IPS-18a (cell line): ENCODE measurements at regions not wholly inside any gene's neighbourhood (a gene's known extent, or its start where the extent isn't known, plus 50 kb on each side); places are given as distances from the start of the nearest gene placed in this dataset.

Experiments
- H3K27ac ChIP-seq: one replicate; pipeline ENCODE4 v1.5.1; 2013; ENCODE audit warnings: low read length
- H3K27me3 ChIP-seq: one replicate; pipeline ENCODE4 v1.6.1; 2013; ENCODE audit warnings: mild to moderate bottlenecking, low read length; ENCODE audit not compliant: control insufficient read depth, insufficient read depth
- H3K36me3 ChIP-seq: one replicate; pipeline ENCODE4 v1.6.1; 2013; ENCODE audit warnings: low read depth, low read length; ENCODE audit not compliant: control insufficient read depth
- H3K4me1 ChIP-seq: one replicate; pipeline ENCODE4 v1.6.1; 2013; ENCODE audit warnings: low read depth, low read length; ENCODE audit not compliant: control insufficient read depth
- H3K4me3 ChIP-seq: one replicate; pipeline ENCODE4 v1.5.1; 2013; ENCODE audit warnings: low read length
- H3K9ac ChIP-seq: one replicate; pipeline ENCODE4 v1.6.1; 2013; ENCODE audit warnings: mild to moderate bottlenecking, low read length, moderate library complexity
- H3K9me3 ChIP-seq: one replicate; pipeline ENCODE4 v1.6.1; 2013; ENCODE audit warnings: low read depth, low read length; ENCODE audit not compliant: control insufficient read depth

- no peak overlapping the region for H3K9ac ChIP-seq
- no peak overlapping the region for H3K27ac ChIP-seq
- no peaks in the 10 kb centered on the region for H3K36me3 ChIP-seq
- H3K27me3 ChIP-seq, result no peaks in the 10 kb centered on the region
- no peaks in the 10 kb centered on the region for H3K9me3 ChIP-seq
- H3K4me1 ChIP-seq, result peaks cover 11% of the 10 kb centered on the region
- no peak overlapping the region for H3K4me3 ChIP-seq
These were observed 62.7 kb upstream of the GSE1 start for GRCh38 chr16:85550422-85550864.

GRCh38 chr16:85550953-85551924 is 61.9 kb upstream of the GSE1 start:
- Histone ChIP-seq H3K9me3 (no peaks in the 10 kb centered on the region), H3K4me3 (no peak overlapping the region), H3K27me3 (no peaks in the 10 kb centered on the region), H3K4me1 (peaks cover 11% of the 10 kb centered on the region), H3K27ac (no peak overlapping the region), H3K36me3 (no peaks in the 10 kb centered on the region), H3K9ac (no peak overlapping the region)

GRCh38 chr16:85552980-85553435 is 60.1 kb upstream of the GSE1 start:
- H3K36me3 ChIP-seq, result no peaks in the 10 kb centered on the region
- no peaks in the 10 kb centered on the region for H3K27me3 ChIP-seq
- peaks cover 14% of the 10 kb centered on the region for H3K4me1 ChIP-seq
- peak overlapping the region; percentile 55 for H3K9ac ChIP-seq
- H3K27ac ChIP-seq, result no peak overlapping the region
- H3K9me3 ChIP-seq, result no peaks in the 10 kb centered on the region
- H3K4me3 ChIP-seq, result peak overlapping the region; percentile 73

GRCh38 chr16:85553436-85554113 is 59.5 kb upstream of the GSE1 start:
- Histone ChIP-seq H3K27ac (no peak overlapping the region), H3K9ac (peak overlapping the region; percentile 55), H3K4me1 (peaks cover 19% of the 10 kb centered on the region), H3K9me3 (no peaks in the 10 kb centered on the region), H3K27me3 (no peaks in the 10 kb centered on the region), H3K36me3 (no peaks in the 10 kb centered on the region), H3K4me3 (peak overlapping the region; percentile 73)

- H3K27me3 ChIP-seq, result no peaks in the 10 kb centered on the region
- peak overlapping the region; percentile 89 for H3K4me3 ChIP-seq
- H3K27ac ChIP-seq, result no peak overlapping the region
- no peaks in the 10 kb centered on the region for H3K36me3 ChIP-seq
- peaks cover 25% of the 10 kb centered on the region for H3K4me1 ChIP-seq
- H3K9me3 ChIP-seq, result no peaks in the 10 kb centered on the region
- H3K9ac ChIP-seq, result peak overlapping the region; percentile 87
These were observed 58.8 kb upstream of the GSE1 start for GRCh38 chr16:85554114-85554888.

GRCh38 chr16:85554889-85555718 is 58.0 kb upstream of the GSE1 start:
- Histone ChIP-seq H3K36me3 (no peaks in the 10 kb centered on the region), H3K27ac (peak overlapping the region; percentile 19), H3K4me3 (peak overlapping the region; percentile 89), H3K9ac (peak overlapping the region; percentile 87), H3K9me3 (no peaks in the 10 kb centered on the region), H3K4me1 (peaks cover 29% of the 10 kb centered on the region), H3K27me3 (no peaks in the 10 kb centered on the region)

GRCh38 chr16:85555719-85556455 is 57.2 kb upstream of the GSE1 start:
- Histone ChIP-seq H3K9ac (peak overlapping the region; percentile 87), H3K9me3 (no peaks in the 10 kb centered on the region), H3K4me3 (peak overlapping the region; percentile 89), H3K27me3 (no peaks in the 10 kb centered on the region), H3K27ac (peak overlapping the region; percentile 62), H3K36me3 (no peaks in the 10 kb centered on the region), H3K4me1 (peaks cover 29% of the 10 kb centered on the region)

- peak overlapping the region; percentile 87 for H3K9ac ChIP-seq
- peaks cover 29% of the 10 kb centered on the region for H3K4me1 ChIP-seq
- no peak overlapping the region for H3K27ac ChIP-seq
- H3K36me3 ChIP-seq, result no peaks in the 10 kb centered on the region
- peak overlapping the region; percentile 89 for H3K4me3 ChIP-seq
- H3K27me3 ChIP-seq, result no peaks in the 10 kb centered on the region
- H3K9me3 ChIP-seq, result no peaks in the 10 kb centered on the region
These were observed 56.6 kb upstream of the GSE1 start for GRCh38 chr16:85556456-85557082.

- Histone ChIP-seq H3K4me1 (peaks cover 29% of the 10 kb centered on the region), H3K36me3 (no peaks in the 10 kb centered on the region), H3K9me3 (no peaks in the 10 kb centered on the region), H3K4me3 (peak overlapping the region; percentile 89), H3K9ac (peak overlapping the region; percentile 87), H3K27me3 (no peaks in the 10 kb centered on the region), H3K27ac (no peak overlapping the region)
These were observed 55.8 kb upstream of the GSE1 start for GRCh38 chr16:85557083-85557970.
